B cell (primary cell): ENCODE measurements at regions not wholly inside any gene's neighbourhood (a gene's known extent, or its start where the extent isn't known, plus 50 kb on each side); places are given as distances from the start of the nearest gene placed in this dataset.

Source experiments
- CTCF ChIP-seq: fragments of 200-600 bp; IDR thresholded peaks from one replicate; pipeline ENCODE4 v1.8.0; 2022; ENCODE audit warnings: antibody characterized with exemption, mild to moderate bottlenecking
- EZH2 ChIP-seq: IDR thresholded peaks from 2 replicates; pipeline ENCODE4 v1.6.1; 2012; ENCODE audit warnings: borderline replicate concordance, low read depth, mild to moderate bottlenecking, moderate library complexity, low read length; ENCODE audit not compliant: insufficient read depth, poor library complexity, severe bottlenecking

- no peak for TF ChIP-seq CTCF
- TF ChIP-seq EZH2, result no peak
Measured at GRCh38 chr5:126338635-126339034, 84.6 kb upstream of the GRAMD2B start.
